GM19438 (cell line): ENCODE measurements at regions not wholly inside any gene's neighbourhood (a gene's known extent, or its start where the extent isn't known, plus 50 kb on each side); places are given as distances from the start of the nearest gene placed in this dataset.

Experiments
- ATAC-seq: cut with Tn5 transposase; IDR thresholded peaks from one replicate; pipeline ENCODE4 v1.9.1; 2021; ENCODE audit warnings: low read depth; ENCODE audit not compliant: unreplicated experiment

GRCh38 chr4:189409158-189409557 lies 531.5 kb upstream of the FRG1 start:
- no peak for ATAC-seq

GRCh38 chr4:189414021-189414420 lies 526.7 kb upstream of the FRG1 start:
- no peak for ATAC-seq

DNA sequence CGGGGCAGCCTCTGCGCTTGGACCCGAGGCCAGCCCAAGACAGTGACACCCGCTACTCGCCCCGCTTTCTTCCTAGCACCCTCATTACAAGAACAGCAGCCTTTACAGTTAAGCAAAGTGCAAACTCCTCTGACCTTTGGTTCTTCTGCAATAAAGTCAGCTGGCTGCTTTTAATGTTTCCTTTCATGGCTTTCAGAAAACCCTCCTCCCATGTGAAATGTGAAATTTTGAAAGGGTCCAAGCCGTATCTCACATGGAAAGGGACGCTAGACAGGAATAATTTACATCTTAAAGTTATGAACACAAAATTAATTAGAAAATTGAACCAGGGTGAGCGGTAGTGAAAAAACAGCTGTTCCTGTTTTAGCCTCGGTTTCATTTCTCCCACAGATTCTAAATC lies 520.1 kb upstream of the FRG1 start:
- ATAC-seq = no peak

DNA sequence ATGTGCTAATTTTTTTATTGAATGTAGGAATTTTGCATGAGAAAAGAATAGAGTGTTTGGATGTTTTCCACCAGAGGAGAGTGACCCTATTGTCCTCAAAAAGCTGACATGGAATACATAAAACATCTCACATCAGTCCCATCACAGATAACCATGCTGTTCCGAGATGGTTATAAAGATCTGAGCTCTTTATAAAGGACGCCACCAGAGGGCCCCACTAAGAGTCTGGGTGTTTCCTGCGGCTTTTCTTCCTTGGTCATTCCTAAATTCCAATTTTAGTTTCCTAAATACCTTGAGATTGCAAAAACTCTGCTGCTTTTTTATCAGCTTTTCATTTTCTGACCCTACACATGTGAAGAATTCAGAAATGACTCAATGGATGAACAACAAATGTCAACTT lies 504.5 kb upstream of the FRG1 start:
- ATAC-seq = no peak

GRCh38 chr4:189440716-189441115 lies 500.0 kb upstream of the FRG1 start:
- no peak for ATAC-seq

DNA sequence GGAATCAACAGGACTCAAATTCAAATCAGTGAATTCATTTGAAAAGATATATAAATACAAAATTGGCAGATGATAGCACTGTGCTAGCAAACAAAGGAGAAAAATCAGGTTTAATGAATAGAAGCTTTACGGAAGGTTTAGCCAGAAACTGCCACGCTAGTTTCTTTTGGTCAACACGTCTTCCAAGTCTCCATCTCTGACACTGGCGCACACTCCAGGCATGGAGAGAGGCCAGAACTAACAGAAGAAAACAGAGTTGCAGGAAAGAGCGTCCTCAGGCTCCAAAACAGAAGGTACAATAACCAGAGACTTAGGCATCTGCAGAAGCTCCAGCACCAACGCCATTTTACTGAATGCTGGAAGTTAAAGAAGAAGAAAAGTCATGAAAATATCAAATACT lies 497.3 kb upstream of the FRG1 start:
- ATAC-seq = no peak

GRCh38 chr4:189445613-189446012 lies 495.1 kb upstream of the FRG1 start:
- no peak for ATAC-seq

- ATAC-seq = no peak
These were observed 476.9 kb upstream of the FRG1 start for GRCh38 chr4:189463734-189464133.

DNA sequence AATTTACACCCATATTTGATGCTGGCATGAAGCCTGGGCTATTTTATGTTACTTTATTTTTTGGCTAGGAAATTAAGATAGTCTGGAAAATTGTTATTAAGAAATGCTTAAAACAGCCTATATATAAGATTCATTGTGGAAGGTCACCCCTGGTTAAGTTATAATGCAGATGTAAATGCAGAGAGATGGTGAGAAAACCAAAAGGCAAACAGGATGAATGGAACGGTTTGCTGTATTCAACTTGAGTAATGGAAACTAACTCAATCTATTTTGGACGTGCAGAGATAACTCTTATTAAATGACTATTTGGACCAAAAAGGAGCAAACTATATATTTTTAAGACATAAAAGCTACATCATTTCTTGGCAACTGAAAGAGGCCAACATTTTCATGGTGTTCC lies 446.3 kb upstream of the FRG1 start:
- no peak for ATAC-seq

GRCh38 chr4:189497516-189497915 lies 443.2 kb upstream of the FRG1 start:
- no peak for ATAC-seq

GRCh38 chr4:189497996-189498395 lies 442.7 kb upstream of the FRG1 start:
- ATAC-seq = no peak

- ATAC-seq = no peak
These were observed 442.2 kb upstream of the FRG1 start for GRCh38 chr4:189498457-189498856.

- no peak for ATAC-seq
These were observed 441.0 kb upstream of the FRG1 start for GRCh38 chr4:189499696-189500095.

- no peak for ATAC-seq
These were observed 439.7 kb upstream of the FRG1 start for GRCh38 chr4:189500970-189501369.

DNA sequence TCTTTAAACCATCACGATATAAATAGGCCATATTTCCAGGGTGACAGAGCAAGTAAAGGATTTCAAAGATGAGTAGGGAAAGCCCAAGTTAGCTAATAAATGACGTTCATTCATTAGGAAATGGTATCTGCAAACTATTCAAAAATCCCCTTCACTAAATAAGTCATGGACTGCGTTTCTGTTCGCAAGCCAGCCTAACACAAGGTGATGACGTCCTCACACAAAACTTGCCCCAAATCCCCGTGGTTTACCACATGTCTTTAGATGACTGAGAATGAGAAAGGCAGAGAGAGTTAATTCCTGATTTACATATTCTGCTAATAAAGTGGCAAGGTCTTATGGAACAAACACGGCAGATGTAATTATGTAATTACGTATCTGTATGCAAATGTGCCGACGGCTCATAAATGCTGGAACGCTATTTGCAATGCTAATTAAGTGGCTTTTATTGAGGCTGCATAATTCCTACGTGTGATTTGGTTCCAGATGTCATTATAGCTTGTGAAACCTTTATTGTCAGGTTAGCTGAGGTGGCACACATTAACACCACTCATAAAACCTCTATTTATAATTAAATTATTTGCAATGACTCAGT lies 437.7 kb upstream of the FRG1 start:
- ATAC-seq = peak; percentile 89

DNA sequence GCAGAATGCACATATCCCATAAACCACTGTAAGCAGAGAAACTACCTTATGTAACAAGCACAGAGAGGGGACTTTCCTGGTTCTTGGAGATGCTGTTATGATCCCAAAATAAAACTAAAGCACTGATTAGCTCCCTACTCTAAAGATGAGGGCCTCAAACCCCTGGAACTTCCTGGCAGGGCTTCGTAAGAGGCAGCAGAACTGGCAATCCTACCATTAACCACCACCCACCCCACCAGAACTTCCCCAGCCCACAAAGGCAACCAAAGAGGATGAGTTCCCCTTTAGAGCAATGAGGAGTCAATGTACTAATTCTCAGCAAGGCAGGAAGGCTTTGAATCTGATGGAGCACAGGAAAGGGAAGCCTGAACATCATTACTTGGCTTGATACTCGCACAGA lies 436.5 kb upstream of the FRG1 start:
- no peak for ATAC-seq

DNA sequence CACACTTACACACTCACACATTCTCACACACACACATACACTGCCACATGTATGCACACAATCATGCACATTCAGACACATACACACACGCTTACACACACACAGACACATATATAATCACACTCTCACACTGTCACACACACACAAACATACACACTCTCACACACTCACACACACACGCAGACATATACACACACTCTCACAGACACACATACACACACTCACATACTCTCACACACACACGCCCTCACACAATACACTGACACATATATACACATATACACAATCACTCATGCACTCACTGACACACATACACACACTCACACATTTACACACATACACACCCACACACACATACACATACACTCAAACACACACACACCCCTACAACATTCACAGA lies 435.3 kb upstream of the FRG1 start:
- ATAC-seq = no peak

GRCh38 chr4:189506080-189506479 lies 434.6 kb upstream of the FRG1 start:
- ATAC-seq = no peak

- ATAC-seq = no peak
These were observed 433.6 kb upstream of the FRG1 start for GRCh38 chr4:189507060-189507459.

- ATAC-seq = no peak
These were observed 430.1 kb upstream of the FRG1 start for GRCh38 chr4:189510601-189511000.

- ATAC-seq = no peak
These were observed 429.1 kb upstream of the FRG1 start for GRCh38 chr4:189511581-189511980.

- no peak for ATAC-seq
These were observed 427.3 kb upstream of the FRG1 start for GRCh38 chr4:189513421-189513820.

DNA sequence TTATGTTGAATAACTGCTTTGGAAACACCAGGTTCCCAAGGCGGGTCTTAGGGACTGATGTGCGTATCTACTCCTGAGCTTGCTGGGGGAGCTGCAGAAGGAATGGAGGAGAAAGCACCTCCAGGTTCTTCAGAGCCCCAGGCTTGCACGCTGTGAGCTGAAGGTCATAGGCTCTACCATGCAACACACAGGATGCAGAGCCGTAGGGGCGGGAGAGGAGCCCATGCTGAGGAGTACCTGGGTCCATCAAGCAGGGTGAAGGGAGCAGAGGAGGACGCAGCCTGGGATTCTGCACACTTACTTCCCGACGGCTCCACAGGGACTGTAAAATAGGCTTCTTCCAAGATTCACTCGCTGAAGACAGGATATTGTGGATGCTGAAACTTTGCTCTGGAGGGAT lies 426.5 kb upstream of the FRG1 start:
- ATAC-seq = no peak
